ENCODE measurements at regions not wholly inside any gene's neighbourhood (a gene's known extent, or its start where the extent isn't known, plus 50 kb on each side); places are given as distances from the start of the nearest gene placed in this dataset.

GRCh38 chr21:28554660-28555475 is 437.8 kb downstream of the LTN1 start:
- TF ChIP-seq, protein P1, sequence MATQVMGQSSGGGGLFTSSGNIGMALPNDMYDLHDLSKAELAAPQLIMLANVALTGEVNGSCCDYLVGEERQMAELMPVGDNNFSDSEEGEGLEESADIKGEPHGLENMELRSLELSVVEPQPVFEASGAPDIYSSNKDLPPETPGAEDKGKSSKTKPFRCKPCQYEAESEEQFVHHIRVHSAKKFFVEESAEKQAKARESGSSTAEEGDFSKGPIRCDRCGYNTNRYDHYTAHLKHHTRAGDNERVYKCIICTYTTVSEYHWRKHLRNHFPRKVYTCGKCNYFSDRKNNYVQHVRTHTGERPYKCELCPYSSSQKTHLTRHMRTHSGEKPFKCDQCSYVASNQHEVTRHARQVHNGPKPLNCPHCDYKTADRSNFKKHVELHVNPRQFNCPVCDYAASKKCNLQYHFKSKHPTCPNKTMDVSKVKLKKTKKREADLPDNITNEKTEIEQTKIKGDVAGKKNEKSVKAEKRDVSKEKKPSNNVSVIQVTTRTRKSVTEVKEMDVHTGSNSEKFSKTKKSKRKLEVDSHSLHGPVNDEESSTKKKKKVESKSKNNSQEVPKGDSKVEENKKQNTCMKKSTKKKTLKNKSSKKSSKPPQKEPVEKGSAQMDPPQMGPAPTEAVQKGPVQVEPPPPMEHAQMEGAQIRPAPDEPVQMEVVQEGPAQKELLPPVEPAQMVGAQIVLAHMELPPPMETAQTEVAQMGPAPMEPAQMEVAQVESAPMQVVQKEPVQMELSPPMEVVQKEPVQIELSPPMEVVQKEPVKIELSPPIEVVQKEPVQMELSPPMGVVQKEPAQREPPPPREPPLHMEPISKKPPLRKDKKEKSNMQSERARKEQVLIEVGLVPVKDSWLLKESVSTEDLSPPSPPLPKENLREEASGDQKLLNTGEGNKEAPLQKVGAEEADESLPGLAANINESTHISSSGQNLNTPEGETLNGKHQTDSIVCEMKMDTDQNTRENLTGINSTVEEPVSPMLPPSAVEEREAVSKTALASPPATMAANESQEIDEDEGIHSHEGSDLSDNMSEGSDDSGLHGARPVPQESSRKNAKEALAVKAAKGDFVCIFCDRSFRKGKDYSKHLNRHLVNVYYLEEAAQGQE (IDR thresholded peaks at IDR 0.05; ENCODE audit: low read depth): no peak
- no peak for TF ChIP-seq ZBTB7A (IDR thresholded peaks at IDR 0.05; ENCODE audit: low read depth)
- no peak for TF ChIP-seq EP300 (IDR thresholded peaks at IDR 0.05; ENCODE audit: borderline replicate concordance)
- no peak for TF ChIP-seq NFIC (IDR thresholded peaks at IDR 0.05)

All from Ishikawa (cell line).